HCT116 (cell line): ENCODE measurements at regions not wholly inside any gene's neighbourhood (a gene's known extent, or its start where the extent isn't known, plus 50 kb on each side); places are given as distances from the start of the nearest gene placed in this dataset.

Experiments used
- ATAC-seq: fragments of 200-7000 bp; cut with Tn5 transposase; 2 replicates; pipeline ENCODE4 v1.9.1; 2020; ENCODE audit warnings: mild to moderate bottlenecking, moderate library complexity
- BruUV-seq: library from RNA; stranded (reverse); fragments of 400-500 nt; replicated peaks from 2 replicates; lab custom pipeline; 2021; lab: Mats Ljungman, UMichigan
- CTCF ChIA-PET: fragments of 300-600 bp; sonication (Branson Sonifier 250); formaldehyde crosslinking; loops from one replicate; lab custom pipeline; 2021; ENCODE audit warnings: antibody characterized with exemption; lab: Charles Lee
- POLR2A ChIA-PET: fragments of 300-600, 350-600 bp; sonication (Branson Sonifier 250); formaldehyde crosslinking; loops from one replicate; lab custom pipeline; 2021; ENCODE audit warnings: antibody characterized with exemption; lab: Charles Lee
- RAD21 ChIA-PET, 2 experiments: fragments of 300-600 bp; sonication (Branson Sonifier 250); formaldehyde crosslinking; loops; one replicate each; lab custom pipeline; 2023; ENCODE audit warnings: low total read pairs in 2 of 2; ENCODE audit not compliant: uncharacterized antibody in 2 of 2, unreplicated experiment in 2 of 2, low non-redundant PET in 1 of 2; lab: Charles Lee
- DNase-seq: peaks from one replicate; pipeline ENCODE4 v3.0.0-alpha.2; 2010; ENCODE audit warnings: low read depth, low spot score
- H2AFZ ChIP-seq: fragments of 200-600 bp; shearing (Covaris generic), sonication (generic); 2 replicates; pipeline ENCODE4 v1.6.1; 2017; ENCODE audit warnings: low read depth, mixed run types, mixed read lengths, antibody characterized with exemption, low read length; ENCODE audit not compliant: poor library complexity, severe bottlenecking
- H3K27ac ChIP-seq: 2 replicates; pipeline ENCODE4 v1.5.1; 2012; ENCODE audit warnings: low read depth, low read length
- H3K27me3 ChIP-seq: fragments of 200-600 bp; sonication (generic); 2 replicates; pipeline ENCODE4 v1.6.1; 2016; ENCODE audit warnings: mixed run types, low read length, mixed read lengths; ENCODE audit not compliant: insufficient read depth
- H3K36me3 ChIP-seq, 2 experiments: fragments of 200-500 bp in 1 of 2; fragments of 200-600 bp in 1 of 2; sonication (Bioruptor generic) in 1 of 2; sonication (generic) in 1 of 2; 2 replicates each; pipeline versions ENCODE4 v1.5.1 to v1.6.1; 2014 to 2016; ENCODE audit warnings: low read length in 2 of 2, inconsistent platforms in 1 of 2, mixed read lengths in 1 of 2, mixed run types in 1 of 2; ENCODE audit not compliant: insufficient read depth in 2 of 2, control insufficient read depth in 1 of 2
- H3K4me1 ChIP-seq, 2 experiments: fragments of 200-600 bp in 1 of 2; sonication (generic) in 1 of 2; 2 replicates each; pipeline versions ENCODE4 v1.5.1 to v1.6.1; 2012 to 2017; ENCODE audit warnings: low read length in 2 of 2, inconsistent platforms in 1 of 2, mild to moderate bottlenecking in 1 of 2, mixed read lengths in 1 of 2, mixed run types in 1 of 2, moderate library complexity in 1 of 2; ENCODE audit not compliant: insufficient read depth in 2 of 2, control insufficient read depth in 1 of 2
- H3K4me2 ChIP-seq: fragments of 200-600 bp; sonication (generic); 2 replicates; pipeline ENCODE4 v1.6.1; 2017; ENCODE audit warnings: mixed run types, low read length, mixed read lengths
- H3K4me3 ChIP-seq, 2 experiments: fragments of 200-600 bp in 1 of 2; sonication (generic) in 1 of 2; replicated peaks in 1 of 2; 2 replicates each; pipeline ENCODE4 v1.5.1; 2011 to 2016; ENCODE audit warnings: low read length in 2 of 2, control low read depth in 1 of 2, low read depth in 1 of 2, mild to moderate bottlenecking in 1 of 2, mixed read lengths in 1 of 2, mixed run types in 1 of 2
- H3K79me2 ChIP-seq: fragments of 200-600 bp; sonication (generic); 2 replicates; pipeline ENCODE4 v1.6.1; 2017; ENCODE audit warnings: mild to moderate bottlenecking, mixed run types, low read length, moderate library complexity, mixed read lengths; ENCODE audit not compliant: insufficient read depth
- H3K9ac ChIP-seq: fragments of 200-600 bp; sonication (generic); 2 replicates; pipeline ENCODE4 v1.6.1; 2016; ENCODE audit warnings: low read length, mixed read lengths
- H3K9me2 ChIP-seq: fragments of 200-600 bp; sonication (generic), shearing (Covaris generic); 2 replicates; pipeline ENCODE4 v1.6.1; 2017; ENCODE audit warnings: mixed run types, mild to moderate bottlenecking, moderate library complexity; ENCODE audit not compliant: insufficient read depth
- H3K9me3 ChIP-seq, 2 experiments: fragments of 200-500 bp in 1 of 2; fragments of 200-600 bp in 1 of 2; sonication (Bioruptor generic) in 1 of 2; sonication (generic) in 1 of 2; 2 replicates each; pipeline ENCODE4 v1.6.1; 2014 to 2017; ENCODE audit warnings: low read length in 2 of 2, mixed read lengths in 2 of 2, inconsistent platforms in 1 of 2, low read depth in 1 of 2, mild to moderate bottlenecking in 1 of 2, mixed run types in 1 of 2, moderate library complexity in 1 of 2; ENCODE audit not compliant: control insufficient read depth in 1 of 2, insufficient read depth in 1 of 2
- H4K20me1 ChIP-seq: fragments of 200-600 bp; sonication (generic), shearing (Covaris generic); 2 replicates; pipeline ENCODE4 v1.6.1; 2017; ENCODE audit warnings: mixed run types, mild to moderate bottlenecking, moderate library complexity; ENCODE audit not compliant: insufficient read depth
- CBX3 ChIP-seq: IDR thresholded peaks from 2 replicates; pipeline ENCODE4 v1.6.1; 2012; ENCODE audit warnings: low read depth
- EGR1 ChIP-seq: IDR thresholded peaks from 2 replicates; pipeline ENCODE4 v1.6.1; 2012; ENCODE audit warnings: low read depth
- EZH2 ChIP-seq: fragments of 200-600 bp; sonication (generic); IDR thresholded peaks from 2 replicates; pipeline ENCODE4 v1.6.1; 2017; ENCODE audit warnings: antibody characterized with exemption, mixed run types
- EZH2phosphoT487 ChIP-seq: fragments of 200-600 bp; IDR thresholded peaks from 2 replicates; pipeline ENCODE4 v1.6.1; 2018; ENCODE audit warnings: antibody characterized with exemption, borderline replicate concordance
- FOSL1 ChIP-seq: IDR thresholded peaks from 2 replicates; pipeline ENCODE4 v1.6.1; 2012; ENCODE audit warnings: low read depth
- POLR2A ChIP-seq: IDR thresholded peaks from 2 replicates; pipeline ENCODE4 v1.7.0; 2011; ENCODE audit warnings: borderline replicate concordance; ENCODE audit not compliant: insufficient read depth, insufficient read length; ENCODE audit errors: extremely low read depth
- SIN3A ChIP-seq: IDR thresholded peaks from 2 replicates; pipeline ENCODE4 v1.6.1; 2012; ENCODE audit warnings: low read depth
- SP1 ChIP-seq: IDR thresholded peaks from 2 replicates; pipeline ENCODE4 v1.6.1; 2012; ENCODE audit warnings: low read depth
- TCF7L2 ChIP-seq: IDR thresholded peaks from 2 replicates; pipeline ENCODE4 v1.7.0; 2011; ENCODE audit warnings: borderline replicate concordance, inconsistent platforms; ENCODE audit not compliant: insufficient read depth, insufficient read length; ENCODE audit errors: extremely low read depth
- YY1 ChIP-seq: IDR thresholded peaks from 2 replicates; pipeline ENCODE4 v1.6.1; 2011; ENCODE audit warnings: low read length, low read depth, moderate library complexity, mild to moderate bottlenecking; ENCODE audit not compliant: insufficient replicate concordance; ENCODE audit errors: extremely low read depth
- ZFX ChIP-seq: fragments of 450-650 bp; IDR thresholded peaks from 2 replicates; pipeline ENCODE4 v1.6.1; 2017
- ZNF274 ChIP-seq: fragments of 200-500 bp; sonication (Bioruptor generic); IDR thresholded peaks from 2 replicates; pipeline ENCODE4 v1.6.1; 2014; ENCODE audit warnings: mild to moderate bottlenecking, low read depth, low read length, inconsistent platforms
- intact Hi-C: fragments of 100-400 bp; cut with micrococcal nuclease; formaldehyde crosslinking; loops from 2 replicates; pipeline ENCODE4 v1.10.0; 2022
- TF ChIP-seq, protein P1 (sequence below): IDR thresholded peaks from 2 replicates; pipeline ENCODE4 v1.6.1; 2012

- TF ChIP-seq, protein P1, sequence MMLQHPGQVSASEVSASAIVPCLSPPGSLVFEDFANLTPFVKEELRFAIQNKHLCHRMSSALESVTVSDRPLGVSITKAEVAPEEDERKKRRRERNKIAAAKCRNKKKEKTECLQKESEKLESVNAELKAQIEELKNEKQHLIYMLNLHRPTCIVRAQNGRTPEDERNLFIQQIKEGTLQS = no peak
- TF ChIP-seq ZNF274 (no peak), SIN3A (no peak), SP1 (no peak)
Observed at GRCh38 chr7:68432585-68432984, 1165.7 kb upstream of the AUTS2 start (continued).

- intact Hi-C loops = no loop called here
- H3K79me2 ChIP-seq = no peaks in the 10 kb centered on the region
- H2AFZ ChIP-seq = no peak overlapping the region
- no peak overlapping the region for H3K4me3 ChIP-seq
- TF ChIP-seq POLR2A = no peak
- TF ChIP-seq EZH2 = no peak
- TF ChIP-seq CBX3 = no peak
- no peaks in the 10 kb centered on the region for H4K20me1 ChIP-seq
- ChIA-PET POLR2A (no interaction called here), RAD21 (no interaction called here), CTCF (no interaction called here)
- DNase-seq = no peak
- no peaks in the 10 kb centered on the region for H3K27me3 ChIP-seq
- no peaks in the 10 kb centered on the region for H3K9me2 ChIP-seq
- H3K4me1 ChIP-seq = no peaks in the 10 kb centered on the region
- no peak overlapping the region for H3K9ac ChIP-seq
- no peaks in the 10 kb centered on the region for H3K36me3 ChIP-seq
- H3K4me2 ChIP-seq = no peak overlapping the region
- BruUV-seq = no TSS peak
- H3K9me3 ChIP-seq = peaks cover 0 to 39% of the 10 kb centered on the region in 2 experiments; a peak in 2 of 4 replicates
- ATAC-seq = no peak
- H3K27ac ChIP-seq = no peak overlapping the region
Observed at GRCh38 chr7:68433462-68434070, 1164.7 kb upstream of the AUTS2 start.

DNA sequence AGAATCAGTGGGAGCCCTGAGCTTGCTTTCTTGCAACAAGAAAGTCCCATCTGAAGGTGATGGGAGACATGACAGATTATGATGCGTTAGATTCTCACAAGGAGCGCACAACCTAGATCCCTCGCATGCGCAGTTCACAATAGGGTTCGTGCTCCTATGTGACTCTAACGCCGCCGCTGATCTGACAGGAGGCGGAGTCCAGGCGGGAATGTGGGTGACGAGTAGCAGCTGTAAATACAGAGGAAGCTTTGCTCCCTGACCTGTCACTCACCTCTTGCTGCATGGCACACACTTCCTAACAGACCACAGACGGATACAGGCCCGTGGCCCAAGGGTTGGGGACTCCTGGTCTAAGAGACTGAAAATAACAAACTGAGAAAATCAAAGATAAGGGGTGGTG is 1163.4 kb upstream of the AUTS2 start:
- ChIA-PET POLR2A (no interaction called here), CTCF (no interaction called here), RAD21 (no interaction called here)
- ATAC-seq (no peak), DNase-seq (no peak)
- H3K4me3 ChIP-seq = no peak overlapping the region
- H3K4me2 ChIP-seq = no peak overlapping the region
- intact Hi-C loops = no loop called here
- peaks cover 0 to 38% of the 10 kb centered on the region in 2 experiments; a peak in 2 of 4 replicates for H3K9me3 ChIP-seq
- no TSS peak for BruUV-seq
- no peaks in the 10 kb centered on the region for H3K79me2 ChIP-seq
- H3K4me1 ChIP-seq = no peaks in the 10 kb centered on the region
- no peak overlapping the region for H2AFZ ChIP-seq
- no peak overlapping the region for H3K9ac ChIP-seq
- no peak for TF ChIP-seq ZFX
- TF ChIP-seq EZH2phosphoT487 = no peak
- TF ChIP-seq EGR1 = no peak
- no peak for TF ChIP-seq TCF7L2
- TF ChIP-seq CBX3 = no peak
- no peak for TF ChIP-seq YY1
- TF ChIP-seq FOSL1 = no peak
- no peak overlapping the region for H3K27ac ChIP-seq
- H3K36me3 ChIP-seq = no peaks in the 10 kb centered on the region
- H4K20me1 ChIP-seq = no peaks in the 10 kb centered on the region
- no peaks in the 10 kb centered on the region for H3K9me2 ChIP-seq
- no peaks in the 10 kb centered on the region for H3K27me3 ChIP-seq
